ENCODE measurements at regions not wholly inside any gene's neighbourhood (a gene's known extent, or its start where the extent isn't known, plus 50 kb on each side); places are given as distances from the start of the nearest gene placed in this dataset.

- DNase-seq: no peak
Observed at GRCh38 chr2:51243892-51244535, 212.1 kb upstream of the NRXN1 start.

- no peak for DNase-seq
Observed at GRCh38 chr2:51237626-51238271, 205.8 kb upstream of the NRXN1 start.

- no peak for DNase-seq
Observed at GRCh38 chr2:51232027-51232426, 200.1 kb upstream of the NRXN1 start.

GRCh38 chr2:51231071-51231470 lies 199.1 kb upstream of the NRXN1 start:
- no peak for DNase-seq

GRCh38 chr2:51225377-51225776 lies 193.4 kb upstream of the NRXN1 start:
- no peak for DNase-seq

- DNase-seq: no peak
Observed at GRCh38 chr2:51224790-51225189, 192.9 kb upstream of the NRXN1 start.

- no peak for DNase-seq
Observed at GRCh38 chr2:51222106-51222505, 190.2 kb upstream of the NRXN1 start.

- no peak for DNase-seq
Observed at GRCh38 chr2:51220606-51221005, 188.7 kb upstream of the NRXN1 start.

- no peak for DNase-seq
Observed at GRCh38 chr2:51220080-51220479, 188.1 kb upstream of the NRXN1 start.

- no peak for DNase-seq
Observed at GRCh38 chr2:51219468-51219867, 187.5 kb upstream of the NRXN1 start.

GRCh38 chr2:51218047-51218446 lies 186.1 kb upstream of the NRXN1 start:
- DNase-seq: no peak

DNA sequence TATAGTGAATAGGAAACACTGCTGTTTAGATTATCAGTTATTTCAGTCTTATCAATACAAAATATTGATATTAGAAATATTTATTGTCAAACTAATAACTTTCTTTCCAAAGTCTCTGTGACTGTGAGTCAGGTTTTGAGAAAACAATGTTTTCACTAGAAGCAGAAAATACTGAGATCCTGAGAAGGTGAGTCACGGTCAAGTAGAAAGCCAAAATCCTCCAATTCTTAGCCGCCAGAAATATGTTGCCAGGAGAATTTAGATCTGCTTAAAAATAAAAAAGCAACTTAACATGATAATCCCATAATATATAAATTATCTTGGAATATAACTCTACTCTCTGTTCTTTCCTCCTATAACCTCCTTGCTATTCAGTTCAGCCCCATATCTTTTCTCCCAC lies 181.9 kb upstream of the NRXN1 start:
- DNase-seq: no peak

DNA sequence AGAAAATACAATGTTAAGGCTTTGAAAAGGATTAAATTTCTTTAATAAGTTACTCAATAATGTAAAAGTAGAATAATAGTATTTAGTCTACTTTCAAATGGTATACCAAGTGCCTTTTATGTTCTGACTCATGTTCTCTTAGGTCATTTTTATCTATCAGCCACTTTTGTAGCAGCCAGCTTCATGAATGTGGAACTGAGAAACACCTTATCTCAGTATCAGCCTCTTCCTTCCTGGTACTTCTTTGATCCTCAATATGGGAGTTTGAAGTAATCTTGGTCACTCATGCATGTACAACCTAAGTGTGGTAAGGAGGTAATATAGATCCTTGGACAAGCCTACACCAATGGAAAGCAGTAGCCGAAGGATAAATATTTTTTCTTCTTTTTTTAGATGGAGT lies 180.4 kb upstream of the NRXN1 start:
- DNase-seq: no peak

DNA sequence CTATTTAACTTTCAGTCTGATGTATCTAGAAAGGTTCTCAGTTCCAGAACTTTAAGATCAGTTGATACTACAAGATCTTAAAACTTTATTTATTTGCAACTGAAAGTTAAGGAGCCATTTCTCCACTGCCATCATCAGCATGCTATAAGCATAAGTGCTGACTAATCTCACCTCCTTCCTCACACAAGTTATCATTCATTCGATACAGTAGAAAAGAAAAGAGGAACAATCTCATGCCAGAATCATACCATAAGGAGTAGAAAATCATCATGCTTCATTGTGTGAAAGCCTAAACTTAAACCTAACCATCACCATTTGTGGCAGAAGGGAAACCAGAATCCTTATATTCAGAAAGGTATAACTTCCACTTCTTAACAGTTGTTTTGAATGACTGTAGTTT lies 176.6 kb upstream of the NRXN1 start:
- no peak for DNase-seq

GRCh38 chr2:51201295-51201694 lies 169.4 kb upstream of the NRXN1 start:
- DNase-seq: no peak

GRCh38 chr2:51194656-51195055 lies 162.7 kb upstream of the NRXN1 start:
- no peak for DNase-seq

DNA sequence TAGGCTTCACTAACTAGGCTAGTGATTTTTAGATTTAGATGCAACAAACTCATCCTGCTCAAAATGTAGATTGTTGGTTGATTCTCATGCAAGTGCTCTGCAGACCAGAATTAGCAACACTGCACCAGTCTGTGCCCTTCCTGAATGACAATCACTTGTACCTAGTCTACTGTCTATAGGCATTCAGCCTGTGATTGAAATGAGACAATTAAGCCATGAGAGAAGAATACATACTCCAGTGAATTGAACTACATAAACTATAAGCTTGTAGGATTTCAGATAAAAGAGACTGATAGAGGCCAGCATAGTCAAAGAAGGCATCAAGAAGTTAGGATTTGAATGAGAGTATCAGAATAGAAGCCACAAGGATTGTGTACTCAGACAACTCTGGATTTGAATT lies 138.3 kb upstream of the NRXN1 start:
- no peak for DNase-seq

DNA sequence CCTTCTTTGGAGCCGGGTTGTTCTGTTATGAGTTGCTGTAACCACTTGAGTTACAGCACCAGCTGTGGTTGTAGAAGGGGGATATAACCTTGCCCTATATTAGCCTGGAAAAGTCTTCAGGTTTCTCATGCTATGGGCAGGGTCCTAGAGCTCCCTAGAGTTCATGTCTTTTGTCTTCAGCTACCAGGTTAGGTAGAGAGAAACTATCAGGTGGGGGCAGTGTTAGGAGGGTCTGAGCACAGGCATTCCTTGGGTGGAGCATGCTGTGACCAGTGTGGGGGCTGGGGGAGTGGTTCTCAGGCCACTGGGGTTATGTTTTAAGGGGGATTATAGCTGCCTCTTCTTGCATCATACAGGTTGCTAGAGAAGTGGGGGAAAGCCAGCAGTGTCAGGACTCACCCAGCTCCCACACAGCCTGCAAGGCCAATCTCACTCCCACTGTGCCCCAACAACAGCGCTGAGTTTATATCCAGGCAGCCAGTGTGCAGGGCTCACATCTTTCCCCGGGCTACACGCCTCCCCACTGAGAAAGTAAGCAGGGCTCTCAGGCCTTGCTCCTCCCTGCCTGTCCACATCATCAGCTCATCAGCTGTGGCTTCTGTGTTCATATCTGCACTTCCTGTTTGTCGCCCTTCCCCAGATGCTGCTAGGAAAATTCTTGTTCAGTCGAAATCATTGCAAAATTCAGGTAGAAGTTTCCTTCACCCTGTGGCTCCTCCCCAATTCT lies 133.8 kb upstream of the NRXN1 start:
- DNase-seq: no peak

- peak; percentile 1 for DNase-seq
Observed at GRCh38 chr2:51158251-51158650, 126.3 kb upstream of the NRXN1 start.

GRCh38 chr2:51153236-51153635 lies 121.3 kb upstream of the NRXN1 start:
- no peak for DNase-seq

- no peak for DNase-seq
Observed at GRCh38 chr2:51151490-51152140, 119.7 kb upstream of the NRXN1 start.

DNA sequence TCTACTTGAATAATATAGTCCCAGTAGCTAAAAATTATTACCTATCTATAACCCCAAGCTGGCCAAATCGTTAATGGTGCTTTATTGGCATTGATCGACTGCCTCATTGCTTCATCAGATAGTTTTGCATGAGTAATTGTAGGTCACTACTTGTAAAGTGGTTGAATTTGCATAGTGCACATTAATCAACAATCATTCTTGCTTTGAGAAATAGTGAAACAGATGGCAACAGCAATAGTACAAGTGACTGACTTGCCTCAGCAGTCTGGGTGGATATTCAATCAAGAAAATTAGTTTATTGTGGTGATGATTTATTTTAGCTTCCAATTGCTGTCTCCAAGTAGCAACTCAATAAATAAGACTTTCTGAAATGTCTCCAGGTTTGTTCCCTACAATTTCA lies 117.8 kb upstream of the NRXN1 start:
- no peak for DNase-seq

DNA sequence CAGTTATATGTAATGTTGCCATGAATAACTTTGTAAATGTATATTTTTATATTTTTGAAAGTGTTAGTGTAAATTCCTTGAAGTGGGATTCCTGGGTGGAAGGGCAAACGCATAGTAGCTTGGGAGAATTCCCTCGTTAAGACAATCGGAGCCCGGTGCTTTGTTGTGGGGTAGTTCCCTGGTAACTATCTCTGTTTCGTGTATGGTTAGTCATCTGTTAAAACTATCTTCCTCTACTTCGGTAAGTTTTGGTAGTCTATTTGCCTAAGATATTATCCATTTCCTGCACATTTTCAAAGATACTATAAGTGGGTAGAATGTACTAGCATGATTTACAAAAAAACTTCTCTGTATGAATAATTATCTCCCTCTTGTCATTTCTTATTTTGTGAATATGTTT lies 113.8 kb upstream of the NRXN1 start:
- no peak for DNase-seq

DNA sequence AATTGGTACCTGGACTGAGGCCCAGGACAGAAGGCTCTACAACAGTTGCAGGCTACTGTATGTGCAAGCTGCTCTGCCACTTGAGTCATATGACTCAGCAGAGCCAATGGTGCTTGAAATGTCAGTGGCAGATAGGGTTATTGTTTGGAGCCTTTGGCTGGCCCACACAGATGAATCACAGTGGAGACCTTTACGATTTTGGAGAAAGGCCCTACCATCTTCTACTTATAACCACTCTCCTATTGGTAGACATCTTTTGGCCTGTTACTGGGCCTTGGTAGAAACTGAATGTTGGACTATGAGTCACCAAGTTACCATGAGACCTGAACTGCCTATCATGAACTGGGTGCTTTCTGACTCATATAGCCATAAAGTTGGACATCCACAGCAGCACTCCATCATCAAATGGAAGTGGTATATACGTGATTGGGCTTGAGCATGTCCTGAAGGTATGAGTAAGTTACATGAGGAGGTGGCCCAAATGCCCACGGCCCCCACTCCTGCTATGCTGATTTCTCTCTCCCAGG lies 88.9 kb upstream of the NRXN1 start:
- DNase-seq: no peak
